SH-SY5Y (cell line): ENCODE measurements at regions not wholly inside any gene's neighbourhood (a gene's known extent, or its start where the extent isn't known, plus 50 kb on each side); places are given as distances from the start of the nearest gene placed in this dataset.

Experiments
- GATA2 ChIP-seq: IDR thresholded peaks from 2 replicates; pipeline ENCODE4 v1.6.1; 2011; ENCODE audit warnings: mild to moderate bottlenecking, low read depth, low read length
- GATA3 ChIP-seq: IDR thresholded peaks from 2 replicates; pipeline ENCODE4 v1.6.1; 2011; ENCODE audit warnings: low read depth, mild to moderate bottlenecking, low read length, moderate library complexity

GRCh38 chr1:172827841-172828240, 168.9 kb downstream of the FASLG start:
- no peak for TF ChIP-seq GATA2
- no peak for TF ChIP-seq GATA3
